ENCODE measurements at regions not wholly inside any gene's neighbourhood (a gene's known extent, or its start where the extent isn't known, plus 50 kb on each side); places are given as distances from the start of the nearest gene placed in this dataset.

DNA sequence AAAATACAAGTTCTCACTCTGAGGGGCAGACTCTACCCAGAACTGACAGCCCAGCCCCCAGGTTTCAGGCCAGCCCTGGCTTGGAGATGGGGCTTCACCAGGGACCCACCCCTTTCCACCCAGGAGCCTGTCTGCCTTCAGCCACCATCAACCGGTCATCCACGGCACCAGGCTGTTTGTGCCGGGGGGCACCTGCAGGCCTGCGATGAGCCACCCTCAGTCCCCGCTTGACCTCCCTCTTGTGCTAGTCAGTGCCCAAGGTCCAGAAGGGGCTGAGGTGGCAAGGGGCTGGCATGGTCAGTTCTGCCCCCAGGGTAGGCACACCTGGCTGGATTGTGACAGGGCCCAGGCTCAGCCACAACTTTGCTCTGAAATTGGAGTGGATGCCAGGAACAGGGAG lies 82.1 kb downstream of the ADRA2C start:
- TF ChIP-seq, protein P1, sequence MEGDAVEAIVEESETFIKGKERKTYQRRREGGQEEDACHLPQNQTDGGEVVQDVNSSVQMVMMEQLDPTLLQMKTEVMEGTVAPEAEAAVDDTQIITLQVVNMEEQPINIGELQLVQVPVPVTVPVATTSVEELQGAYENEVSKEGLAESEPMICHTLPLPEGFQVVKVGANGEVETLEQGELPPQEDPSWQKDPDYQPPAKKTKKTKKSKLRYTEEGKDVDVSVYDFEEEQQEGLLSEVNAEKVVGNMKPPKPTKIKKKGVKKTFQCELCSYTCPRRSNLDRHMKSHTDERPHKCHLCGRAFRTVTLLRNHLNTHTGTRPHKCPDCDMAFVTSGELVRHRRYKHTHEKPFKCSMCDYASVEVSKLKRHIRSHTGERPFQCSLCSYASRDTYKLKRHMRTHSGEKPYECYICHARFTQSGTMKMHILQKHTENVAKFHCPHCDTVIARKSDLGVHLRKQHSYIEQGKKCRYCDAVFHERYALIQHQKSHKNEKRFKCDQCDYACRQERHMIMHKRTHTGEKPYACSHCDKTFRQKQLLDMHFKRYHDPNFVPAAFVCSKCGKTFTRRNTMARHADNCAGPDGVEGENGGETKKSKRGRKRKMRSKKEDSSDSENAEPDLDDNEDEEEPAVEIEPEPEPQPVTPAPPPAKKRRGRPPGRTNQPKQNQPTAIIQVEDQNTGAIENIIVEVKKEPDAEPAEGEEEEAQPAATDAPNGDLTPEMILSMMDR (IDR thresholded peaks at IDR 0.05) = no peak
- TF ChIP-seq ZFX (IDR thresholded peaks at IDR 0.05; ENCODE audit: borderline replicate concordance) = no peak

Measured in 22Rv1 (cell line).